Activated B cell treated with CpG ODN at 0.5 μM for 24 hours (primary cell): ENCODE measurements at regions not wholly inside any gene's neighbourhood (a gene's known extent, or its start where the extent isn't known, plus 50 kb on each side); places are given as distances from the start of the nearest gene placed in this dataset.

Experiments
- ATAC-seq: fragments of 200-7000 bp; cut with Tn5 transposase; one replicate; pipeline ENCODE4 v1.10.0; 2021; ENCODE audit warnings: low read depth, mild to moderate bottlenecking, moderate library complexity
- CTCF ChIA-PET: fragments of 350-600 bp; sonication (Branson Sonifier 250); formaldehyde crosslinking; loops from one replicate; lab custom pipeline; 2021; ENCODE audit warnings: antibody characterized with exemption; lab: Charles Lee
- POLR2A ChIA-PET: fragments of 350-600 bp; sonication (Branson Sonifier 250); formaldehyde crosslinking; loops from one replicate; lab custom pipeline; 2021; ENCODE audit warnings: antibody characterized with exemption; lab: Charles Lee
- DNase-seq: peaks from one replicate; pipeline ENCODE4 v3.0.0; 2022
- H3K27ac Mint-ChIP-seq: one replicate; pipeline ENCODE4 v1.8.0; 2020; ENCODE audit warnings: mixed read lengths
- H3K27me3 Mint-ChIP-seq: one replicate; pipeline ENCODE4 v1.8.0; 2021; ENCODE audit warnings: mixed read lengths
- H3K36me3 Mint-ChIP-seq: one replicate; pipeline ENCODE4 v1.8.0; 2021; ENCODE audit warnings: low read depth, mixed read lengths
- H3K4me1 Mint-ChIP-seq: one replicate; pipeline ENCODE4 v1.8.0; 2021; ENCODE audit warnings: mixed read lengths
- H3K4me3 Mint-ChIP-seq: one replicate; pipeline ENCODE4 v1.8.0; 2020; ENCODE audit warnings: mild to moderate bottlenecking, mixed read lengths
- H3K9me3 Mint-ChIP-seq: one replicate; pipeline ENCODE4 v1.8.0; 2020; ENCODE audit warnings: mixed read lengths
- intact Hi-C: fragments of 100-400 bp; cut with micrococcal nuclease; formaldehyde crosslinking; loops from one replicate; pipeline ENCODE4 v1.15.1; 2024
- TF ChIP-seq, protein P1 (sequence below): fragments of 200-600 bp; IDR thresholded peaks from one replicate; pipeline ENCODE4 v1.8.0; 2022; ENCODE audit warnings: antibody characterized with exemption, mild to moderate bottlenecking

GRCh38 chr1:243980071-243980470 lies 71.0 kb upstream of the ZBTB18 start:
- ATAC-seq, result no peak
- intact Hi-C loops, result no loop called here
- H3K36me3 Mint-ChIP-seq, result no peaks in the 10 kb centered on the region
- no peak overlapping the region for H3K4me3 Mint-ChIP-seq
- ChIA-PET CTCF (no interaction called here), POLR2A (interaction anchor here (0.7 kb wide), 1 partner anchor 39 kb away, joined by 3 read pairs; no protein-coding TSS in a partner anchor)
- TF ChIP-seq, protein P1, sequence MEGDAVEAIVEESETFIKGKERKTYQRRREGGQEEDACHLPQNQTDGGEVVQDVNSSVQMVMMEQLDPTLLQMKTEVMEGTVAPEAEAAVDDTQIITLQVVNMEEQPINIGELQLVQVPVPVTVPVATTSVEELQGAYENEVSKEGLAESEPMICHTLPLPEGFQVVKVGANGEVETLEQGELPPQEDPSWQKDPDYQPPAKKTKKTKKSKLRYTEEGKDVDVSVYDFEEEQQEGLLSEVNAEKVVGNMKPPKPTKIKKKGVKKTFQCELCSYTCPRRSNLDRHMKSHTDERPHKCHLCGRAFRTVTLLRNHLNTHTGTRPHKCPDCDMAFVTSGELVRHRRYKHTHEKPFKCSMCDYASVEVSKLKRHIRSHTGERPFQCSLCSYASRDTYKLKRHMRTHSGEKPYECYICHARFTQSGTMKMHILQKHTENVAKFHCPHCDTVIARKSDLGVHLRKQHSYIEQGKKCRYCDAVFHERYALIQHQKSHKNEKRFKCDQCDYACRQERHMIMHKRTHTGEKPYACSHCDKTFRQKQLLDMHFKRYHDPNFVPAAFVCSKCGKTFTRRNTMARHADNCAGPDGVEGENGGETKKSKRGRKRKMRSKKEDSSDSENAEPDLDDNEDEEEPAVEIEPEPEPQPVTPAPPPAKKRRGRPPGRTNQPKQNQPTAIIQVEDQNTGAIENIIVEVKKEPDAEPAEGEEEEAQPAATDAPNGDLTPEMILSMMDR, result no peak
- no peaks in the 10 kb centered on the region for H3K4me1 Mint-ChIP-seq
- H3K27ac Mint-ChIP-seq, result no peak overlapping the region
- H3K27me3 Mint-ChIP-seq, result peaks cover 4% of the 10 kb centered on the region
- no peaks in the 10 kb centered on the region for H3K9me3 Mint-ChIP-seq
- DNase-seq, result no peak

- H3K4me1 Mint-ChIP-seq, result no peaks in the 10 kb centered on the region
- no peak overlapping the region for H3K27ac Mint-ChIP-seq
- no peaks in the 10 kb centered on the region for H3K36me3 Mint-ChIP-seq
- ChIA-PET CTCF (no interaction called here), POLR2A (interaction anchor here (0.7 kb wide), 1 partner anchor 38 kb away, joined by 3 read pairs; no protein-coding TSS in a partner anchor)
- H3K27me3 Mint-ChIP-seq, result peaks cover 9% of the 10 kb centered on the region
- ATAC-seq (no peak), DNase-seq (no peak)
- TF ChIP-seq, protein P1, result no peak
- no peaks in the 10 kb centered on the region for H3K9me3 Mint-ChIP-seq
- H3K4me3 Mint-ChIP-seq, result no peak overlapping the region
- intact Hi-C loops, result no loop called here
Measured at GRCh38 chr1:243979396-243979795, 71.7 kb upstream of the ZBTB18 start.

- Mint-ChIP-seq H3K36me3 (no peaks in the 10 kb centered on the region), H3K9me3 (no peaks in the 10 kb centered on the region), H3K27ac (no peak overlapping the region), H3K4me1 (no peaks in the 10 kb centered on the region), H3K4me3 (no peak overlapping the region), H3K27me3 (peaks cover 16% of the 10 kb centered on the region)
- TF ChIP-seq, protein P1, result no peak
- DNase-seq, result no peak
- no peak for ATAC-seq
- ChIA-PET POLR2A (no interaction called here), CTCF (no interaction called here)
- intact Hi-C loops, result no loop called here
Measured at GRCh38 chr1:243977094-243977493, 74.0 kb upstream of the ZBTB18 start.

DNA sequence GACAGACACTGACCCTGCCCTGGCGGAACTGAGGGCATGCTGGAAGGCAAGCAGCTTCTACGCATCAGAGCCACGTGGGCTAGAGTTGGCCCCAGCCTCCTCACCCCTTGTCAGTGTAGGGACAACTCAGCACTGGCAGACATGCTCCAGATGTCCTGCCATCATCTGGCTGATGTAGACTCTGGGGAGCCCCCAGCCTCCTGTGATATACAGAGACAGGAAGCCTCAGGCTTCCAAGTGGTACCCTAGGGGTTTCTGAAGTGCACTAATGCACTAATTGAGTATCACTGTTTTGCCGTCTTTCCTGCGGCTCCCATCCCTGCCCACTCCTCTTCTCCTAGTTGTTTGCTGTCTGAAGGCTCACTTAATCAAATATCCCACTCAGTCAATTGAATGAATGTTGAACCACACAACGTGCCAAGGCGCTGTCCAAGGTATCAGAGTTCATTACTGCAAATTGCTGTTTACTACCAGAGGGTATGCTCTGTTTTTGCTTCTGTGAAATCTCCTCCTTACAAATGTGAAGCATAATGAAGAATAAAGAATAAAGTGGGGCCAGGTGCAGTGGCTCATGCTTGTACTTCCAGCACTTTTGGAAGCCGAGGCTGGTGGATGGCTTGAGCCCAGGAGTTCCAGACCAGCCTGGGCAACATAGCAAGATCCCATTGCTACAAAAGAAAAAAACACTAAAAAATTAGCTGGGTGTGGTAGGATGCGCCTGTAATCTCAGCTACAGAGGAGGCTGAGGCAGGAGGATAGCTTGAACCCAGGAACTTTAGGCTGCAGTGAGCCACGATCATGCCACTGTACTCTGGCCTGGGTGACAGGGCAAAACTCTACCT lies 76.4 kb upstream of the ZBTB18 start:
- POLR2A ChIA-PET, result no interaction called here

DNA sequence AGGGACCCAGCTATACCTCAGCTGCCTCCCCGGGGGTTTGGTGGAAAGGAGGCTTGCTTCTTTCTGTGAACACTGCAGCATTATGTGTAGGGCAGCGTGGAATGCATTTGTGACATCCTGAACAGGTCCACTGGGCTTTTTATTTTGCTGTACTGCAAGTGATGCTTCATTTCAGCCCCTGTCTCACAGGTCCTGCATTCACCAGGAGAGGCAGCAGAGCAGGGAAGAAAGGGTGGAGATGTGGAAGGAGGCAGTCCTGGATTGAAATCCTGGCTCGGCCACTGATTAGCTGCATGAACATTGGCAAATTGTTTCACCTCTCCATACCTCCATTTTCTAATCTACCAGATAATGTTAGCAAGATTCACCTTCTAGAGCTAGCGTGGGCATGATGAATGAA lies 77.9 kb upstream of the ZBTB18 start:
- no peaks in the 10 kb centered on the region for H3K36me3 Mint-ChIP-seq
- H3K27ac Mint-ChIP-seq, result no peak overlapping the region
- H3K4me1 Mint-ChIP-seq, result no peaks in the 10 kb centered on the region
- no peak overlapping the region for H3K4me3 Mint-ChIP-seq
- TF ChIP-seq, protein P1, result no peak
- intact Hi-C loops, result no loop called here
- ChIA-PET POLR2A (no interaction called here), CTCF (no interaction called here)
- peaks cover 19% of the 10 kb centered on the region for H3K27me3 Mint-ChIP-seq
- no peaks in the 10 kb centered on the region for H3K9me3 Mint-ChIP-seq
- ATAC-seq (no peak), DNase-seq (no peak)

More for the DNA sequence above, 76.4 kb upstream of the ZBTB18 start:
- DNase-seq (no peak), ATAC-seq (no peak)
- Mint-ChIP-seq H3K36me3 (no peaks in the 10 kb centered on the region), H3K4me3 (no peak overlapping the region), H3K27ac (no peak overlapping the region), H3K9me3 (no peaks in the 10 kb centered on the region), H3K4me1 (no peaks in the 10 kb centered on the region), H3K27me3 (peaks cover 21% of the 10 kb centered on the region)
- TF ChIP-seq, protein P1, result no peak
- intact Hi-C loops, result no loop called here
- CTCF ChIA-PET, result no interaction called here
